ENCODE measurements at regions not wholly inside any gene's neighbourhood (a gene's known extent, or its start where the extent isn't known, plus 50 kb on each side); places are given as distances from the start of the nearest gene placed in this dataset.
"Not testable (repeated sequence)": the region's sequence is repeated elsewhere in the genome, so short reads cannot be mapped to it uniquely, and the experiment has no call there.

- TF ChIP-seq GATA1 (IDR thresholded peaks at IDR 0.05; ENCODE audit: low read depth, low read length) (no peak), POLR2A (IDR thresholded peaks at IDR 0.05; ENCODE audit: low read length) (no peak)
- no peak for DNase-seq
These were observed 418.0 kb upstream of the PITX2 start for GRCh38 chr4:111040904-111041303.

GRCh38 chr4:111043286-111043685, 420.4 kb upstream of the PITX2 start:
- DNase-seq, result no peak
- TF ChIP-seq GATA1 (IDR thresholded peaks at IDR 0.05; ENCODE audit: low read depth, low read length) (no peak), POLR2A (IDR thresholded peaks at IDR 0.05; ENCODE audit: low read length) (no peak)

GRCh38 chr4:111045992-111046391, 423.1 kb upstream of the PITX2 start:
- no peak for TF ChIP-seq GATA1 (IDR thresholded peaks at IDR 0.05; ENCODE audit: low read depth, low read length)
- no peak for TF ChIP-seq POLR2A (IDR thresholded peaks at IDR 0.05; ENCODE audit: low read length)
- no peak for DNase-seq

GRCh38 chr4:111046811-111047210, 423.9 kb upstream of the PITX2 start:
- no peak for DNase-seq
- TF ChIP-seq POLR2A (IDR thresholded peaks at IDR 0.05; ENCODE audit: low read length), result no peak

- TF ChIP-seq POLR2A (IDR thresholded peaks at IDR 0.05; ENCODE audit: low read length), result no peak
- no peak for TF ChIP-seq GATA1 (IDR thresholded peaks at IDR 0.05; ENCODE audit: low read depth, low read length)
- DNase-seq, result no peak
These were observed 425.4 kb upstream of the PITX2 start for GRCh38 chr4:111048316-111048715.

- no peak for TF ChIP-seq POLR2A (IDR thresholded peaks at IDR 0.05; ENCODE audit: low read length)
- TF ChIP-seq GATA1 (IDR thresholded peaks at IDR 0.05; ENCODE audit: low read depth, low read length), result no peak
- DNase-seq, result no peak
These were observed 441.6 kb upstream of the PITX2 start for GRCh38 chr4:111064342-111064993.

- DNase-seq, result no peak
- TF ChIP-seq POLR2A (IDR thresholded peaks at IDR 0.05; ENCODE audit: low read length), result no peak
- TF ChIP-seq GATA1 (IDR thresholded peaks at IDR 0.05; ENCODE audit: low read depth, low read length), result no peak
These were observed 443.1 kb upstream of the PITX2 start for GRCh38 chr4:111066001-111066400.

GRCh38 chr4:111066447-111066846, 443.6 kb upstream of the PITX2 start:
- TF ChIP-seq GATA1 (IDR thresholded peaks at IDR 0.05; ENCODE audit: low read depth, low read length), result no peak
- TF ChIP-seq POLR2A (IDR thresholded peaks at IDR 0.05; ENCODE audit: low read length), result no peak

GRCh38 chr4:111066887-111067286, 444.0 kb upstream of the PITX2 start:
- TF ChIP-seq POLR2A (IDR thresholded peaks at IDR 0.05; ENCODE audit: low read length) (no peak), GATA1 (IDR thresholded peaks at IDR 0.05; ENCODE audit: low read depth, low read length) (no peak)
- no peak for DNase-seq

More at GRCh38 chr4:111066447-111066846, 443.6 kb upstream of the PITX2 start:
- no peak for DNase-seq

- TF ChIP-seq GATA1 (IDR thresholded peaks at IDR 0.05; ENCODE audit: low read depth, low read length) (no peak), POLR2A (IDR thresholded peaks at IDR 0.05; ENCODE audit: low read length) (no peak)
- no peak for DNase-seq
These were observed 446.0 kb upstream of the PITX2 start for GRCh38 chr4:111068883-111069282.

GRCh38 chr4:111070390-111070789, 447.5 kb upstream of the PITX2 start:
- TF ChIP-seq POLR2A (IDR thresholded peaks at IDR 0.05; ENCODE audit: low read length) (no peak), GATA1 (IDR thresholded peaks at IDR 0.05; ENCODE audit: low read depth, low read length) (no peak)
- DNase-seq, result no peak

GRCh38 chr4:111074523-111075114, 451.7 kb upstream of the PITX2 start:
- TF ChIP-seq POLR2A (IDR thresholded peaks at IDR 0.05; ENCODE audit: low read length) (no peak), GATA1 (IDR thresholded peaks at IDR 0.05; ENCODE audit: low read depth, low read length) (no peak)
- DNase-seq, result no peak

- not testable (repeated sequence) for DNase-seq
These were observed 453.4 kb upstream of the PITX2 start for GRCh38 chr4:111076299-111076698.

GRCh38 chr4:111108153-111108552, 485.3 kb upstream of the PITX2 start:
- TF ChIP-seq POLR2A (IDR thresholded peaks at IDR 0.05; ENCODE audit: low read length) (no peak), GATA1 (IDR thresholded peaks at IDR 0.05; ENCODE audit: low read depth, low read length) (no peak)
- no peak for DNase-seq

GRCh38 chr4:111113591-111113990, 490.7 kb upstream of the PITX2 start:
- no peak for DNase-seq
- TF ChIP-seq GATA1 (IDR thresholded peaks at IDR 0.05; ENCODE audit: low read depth, low read length), result no peak
- TF ChIP-seq POLR2A (IDR thresholded peaks at IDR 0.05; ENCODE audit: low read length), result no peak
